ENCODE measurements at regions not wholly inside any gene's neighbourhood (a gene's known extent, or its start where the extent isn't known, plus 50 kb on each side); places are given as distances from the start of the nearest gene placed in this dataset.

DNA sequence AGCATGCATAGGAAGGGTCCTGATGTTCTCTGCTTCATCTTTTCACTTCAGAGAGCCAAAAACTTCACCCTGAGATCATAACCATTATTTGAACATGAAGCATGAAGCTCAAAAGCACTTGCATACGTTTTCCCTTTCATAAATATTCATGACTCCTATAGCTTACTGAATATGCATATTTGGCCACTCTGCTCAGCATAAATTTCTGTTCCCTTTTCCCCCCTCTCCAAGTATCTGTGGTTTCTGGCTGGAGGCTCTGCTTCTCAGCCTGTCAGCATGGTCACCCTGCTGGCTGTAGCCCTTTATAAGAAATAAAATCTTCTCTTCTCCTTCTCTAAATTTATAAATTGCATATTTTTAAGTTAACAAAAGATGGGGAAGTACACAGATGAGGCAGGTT lies 384.7 kb upstream of the AGA start:
- intact Hi-C loops (cut with micrococcal nuclease; ENCODE audit: unreplicated experiment) (no loop called here), in situ Hi-C loops (cut with MboI) (no loop called here)
- no peak for ATAC-seq
- H3K36me3 ChIP-seq (ENCODE audit: control insufficient read depth in 2 of 2, insufficient read depth in 2 of 2, low read length in 1 of 2): no peaks in the 10 kb centered on the region
- CTCF ChIA-PET: interaction anchor here (1.0 kb wide), 1 partner anchor 11 kb away, joined by 3 read pairs; no protein-coding TSS in a partner anchor
- no peak overlapping the region for H3K4me3 ChIP-seq
- H3K9me3 ChIP-seq (replicated peaks; ENCODE audit: control insufficient read depth, insufficient read depth, low read length): no peaks in the 10 kb centered on the region
- DNase-seq (ENCODE audit: low read depth, low spot score): no peak
- H3K79me2 ChIP-seq (ENCODE audit: control insufficient read depth, insufficient read depth, low read length): no peaks in the 10 kb centered on the region
- no peak overlapping the region for H3K27ac ChIP-seq (ENCODE audit: control insufficient read depth, insufficient read depth)
- SMC1A ChIA-PET (ENCODE audit: uncharacterized antibody, unreplicated experiment): no interaction called here
- RAD21 ChIA-PET (ENCODE audit: unreplicated experiment): no interaction called here
- no peak overlapping the region for H3K4me2 ChIP-seq (ENCODE audit: control insufficient read depth, insufficient read depth)
- POLR2A ChIA-PET: no interaction called here
- no peaks in the 10 kb centered on the region for H3K27me3 ChIP-seq (replicated peaks in 1 of 2; ENCODE audit: control insufficient read depth in 2 of 2, insufficient read depth in 2 of 2, low read length in 1 of 2)
- no peaks in the 10 kb centered on the region for H3K4me1 ChIP-seq (ENCODE audit: control insufficient read depth, insufficient read depth, low read length)
- no TSS peak for BruUV-seq (replicated peaks)
- H2AFZ ChIP-seq (ENCODE audit: control insufficient read depth, low read depth, low read length): no peak overlapping the region
- H4K20me1 ChIP-seq (ENCODE audit: control insufficient read depth, insufficient read depth): no peaks in the 10 kb centered on the region
- no peak overlapping the region for H3K9ac ChIP-seq (ENCODE audit: control insufficient read depth, insufficient read depth, low read length)
- no peak for FAIRE-seq
- 0% methylated on average over 1 of the region's 1 CpG for WGBS (ENCODE audit: insufficient coverage, insufficient replicate concordance, low lambda C conversion rate, missing lambda C conversion rate)
- TF ChIP-seq BHLHE40 (IDR thresholded peaks at IDR 0.05; ENCODE audit: borderline replicate concordance in 1 of 2, low read depth in 2 of 2, low read length in 1 of 2) (no peak), ASH2L (IDR thresholded peaks at IDR 0.05; ENCODE audit: borderline replicate concordance, low read depth) (no peak)

DNA sequence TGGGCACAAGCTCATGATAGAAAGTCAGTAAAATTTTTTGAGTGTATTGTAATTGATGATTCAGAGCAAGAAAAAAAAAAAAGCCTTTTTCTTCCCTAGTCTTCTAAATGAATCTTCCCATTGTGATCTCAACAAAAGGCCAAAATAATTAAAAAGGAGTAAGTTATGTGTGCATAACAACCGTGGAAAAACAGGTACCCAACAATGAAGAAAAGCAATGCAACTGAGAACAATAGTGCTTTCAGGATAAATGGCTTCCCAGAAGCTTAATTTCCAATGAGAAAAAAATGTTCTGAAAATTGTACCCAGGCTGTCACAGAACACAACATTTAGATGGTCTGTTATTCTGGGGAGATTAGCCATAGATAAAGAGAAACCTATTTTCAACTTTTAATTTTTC lies 399.0 kb upstream of the AGA start:
- Histone ChIP-seq H3K9me3 (replicated peaks; ENCODE audit: control insufficient read depth, insufficient read depth, low read length) (no peaks in the 10 kb centered on the region), H3K36me3 (ENCODE audit: control insufficient read depth in 2 of 2, insufficient read depth in 2 of 2, low read length in 1 of 2) (no peaks in the 10 kb centered on the region), H3K9ac (ENCODE audit: control insufficient read depth, insufficient read depth, low read length) (no peak overlapping the region), H3K4me1 (ENCODE audit: control insufficient read depth, insufficient read depth, low read length) (no peaks in the 10 kb centered on the region), H3K4me3 (no peak overlapping the region), H4K20me1 (ENCODE audit: control insufficient read depth, insufficient read depth) (no peaks in the 10 kb centered on the region), H2AFZ (ENCODE audit: control insufficient read depth, low read depth, low read length) (no peak overlapping the region), H3K27ac (ENCODE audit: control insufficient read depth, insufficient read depth) (no peak overlapping the region), H3K4me2 (ENCODE audit: control insufficient read depth, insufficient read depth) (no peak overlapping the region), H3K79me2 (ENCODE audit: control insufficient read depth, insufficient read depth, low read length) (no peaks in the 10 kb centered on the region), H3K27me3 (replicated peaks in 1 of 2; ENCODE audit: control insufficient read depth in 2 of 2, insufficient read depth in 2 of 2, low read length in 1 of 2) (no peaks in the 10 kb centered on the region)
- BruUV-seq (replicated peaks): no TSS peak
- ATAC-seq (no peak), DNase-seq (ENCODE audit: low read depth, low spot score) (no peak), FAIRE-seq (no peak)
- in situ Hi-C loops (cut with MboI): no loop called here
- intact Hi-C loops (cut with micrococcal nuclease; ENCODE audit: unreplicated experiment): no loop called here
- ChIA-PET CTCF (interaction anchor here (0.5 to 1.3 kb wide), 2 partner anchors 12 to 80 kb away, joined by 3 read pairs; no protein-coding TSS in a partner anchor), RAD21 (ENCODE audit: unreplicated experiment) (no interaction called here), POLR2A (no interaction called here), SMC1A (ENCODE audit: uncharacterized antibody, unreplicated experiment) (no interaction called here)
- TF ChIP-seq ZSCAN29 (IDR thresholded peaks at IDR 0.05) (no peak), SREBF2 (IDR thresholded peaks at IDR 0.05; ENCODE audit: low read length) (no peak), YY1 (IDR thresholded peaks at IDR 0.05; ENCODE audit: low read depth, low read length) (no peak), MYC (IDR thresholded peaks at IDR 0.05; ENCODE audit: insufficient read depth, insufficient read length, insufficient replicate concordance, low read length, severe bottlenecking) (no peak), NR2C2 (IDR thresholded peaks at IDR 0.05; ENCODE audit: borderline replicate concordance, control insufficient read depth, insufficient read length, low read depth) (no peak), ZNF217 (IDR thresholded peaks at IDR 0.05) (no peak)
- TF ChIP-seq, protein P1, sequence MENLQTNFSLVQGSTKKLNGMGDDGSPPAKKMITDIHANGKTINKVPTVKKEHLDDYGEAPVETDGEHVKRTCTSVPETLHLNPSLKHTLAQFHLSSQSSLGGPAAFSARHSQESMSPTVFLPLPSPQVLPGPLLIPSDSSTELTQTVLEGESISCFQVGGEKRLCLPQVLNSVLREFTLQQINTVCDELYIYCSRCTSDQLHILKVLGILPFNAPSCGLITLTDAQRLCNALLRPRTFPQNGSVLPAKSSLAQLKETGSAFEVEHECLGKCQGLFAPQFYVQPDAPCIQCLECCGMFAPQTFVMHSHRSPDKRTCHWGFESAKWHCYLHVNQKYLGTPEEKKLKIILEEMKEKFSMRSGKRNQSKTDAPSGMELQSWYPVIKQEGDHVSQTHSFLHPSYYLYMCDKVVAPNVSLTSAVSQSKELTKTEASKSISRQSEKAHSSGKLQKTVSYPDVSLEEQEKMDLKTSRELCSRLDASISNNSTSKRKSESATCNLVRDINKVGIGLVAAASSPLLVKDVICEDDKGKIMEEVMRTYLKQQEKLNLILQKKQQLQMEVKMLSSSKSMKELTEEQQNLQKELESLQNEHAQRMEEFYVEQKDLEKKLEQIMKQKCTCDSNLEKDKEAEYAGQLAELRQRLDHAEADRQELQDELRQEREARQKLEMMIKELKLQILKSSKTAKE (IDR thresholded peaks at IDR 0.05; ENCODE audit: low read depth, poor library complexity, severe bottlenecking): no peak
- TF ChIP-seq, protein P2, sequence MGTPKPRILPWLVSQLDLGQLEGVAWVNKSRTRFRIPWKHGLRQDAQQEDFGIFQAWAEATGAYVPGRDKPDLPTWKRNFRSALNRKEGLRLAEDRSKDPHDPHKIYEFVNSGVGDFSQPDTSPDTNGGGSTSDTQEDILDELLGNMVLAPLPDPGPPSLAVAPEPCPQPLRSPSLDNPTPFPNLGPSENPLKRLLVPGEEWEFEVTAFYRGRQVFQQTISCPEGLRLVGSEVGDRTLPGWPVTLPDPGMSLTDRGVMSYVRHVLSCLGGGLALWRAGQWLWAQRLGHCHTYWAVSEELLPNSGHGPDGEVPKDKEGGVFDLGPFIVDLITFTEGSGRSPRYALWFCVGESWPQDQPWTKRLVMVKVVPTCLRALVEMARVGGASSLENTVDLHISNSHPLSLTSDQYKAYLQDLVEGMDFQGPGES (IDR thresholded peaks at IDR 0.05): no peak
- WGBS (ENCODE audit: insufficient coverage, insufficient replicate concordance, low lambda C conversion rate, missing lambda C conversion rate): 0% methylated on average over 1 of the region's 1 CpG

Measured in GM12878 (cell line).